HFF-Myc (cell line): ENCODE measurements at regions not wholly inside any gene's neighbourhood (a gene's known extent, or its start where the extent isn't known, plus 50 kb on each side); places are given as distances from the start of the nearest gene placed in this dataset.

Experiments used
- DNase-seq: peaks from one replicate; pipeline ENCODE4 v3.0.0-alpha.2; 2011; ENCODE audit warnings: low read depth; ENCODE audit errors: extremely low read depth
- H3K4me3 ChIP-seq: replicated peaks from 2 replicates; pipeline ENCODE4 v1.5.1; 2011; ENCODE audit warnings: low read depth, mild to moderate bottlenecking, control low read depth, low read length
- TF ChIP-seq, protein P1 (sequence below): IDR thresholded peaks from 2 replicates; pipeline ENCODE4 v1.5.1; 2012; ENCODE audit warnings: mild to moderate bottlenecking, low read depth, low read length, control low read depth; ENCODE audit errors: missing control alignments

DNA sequence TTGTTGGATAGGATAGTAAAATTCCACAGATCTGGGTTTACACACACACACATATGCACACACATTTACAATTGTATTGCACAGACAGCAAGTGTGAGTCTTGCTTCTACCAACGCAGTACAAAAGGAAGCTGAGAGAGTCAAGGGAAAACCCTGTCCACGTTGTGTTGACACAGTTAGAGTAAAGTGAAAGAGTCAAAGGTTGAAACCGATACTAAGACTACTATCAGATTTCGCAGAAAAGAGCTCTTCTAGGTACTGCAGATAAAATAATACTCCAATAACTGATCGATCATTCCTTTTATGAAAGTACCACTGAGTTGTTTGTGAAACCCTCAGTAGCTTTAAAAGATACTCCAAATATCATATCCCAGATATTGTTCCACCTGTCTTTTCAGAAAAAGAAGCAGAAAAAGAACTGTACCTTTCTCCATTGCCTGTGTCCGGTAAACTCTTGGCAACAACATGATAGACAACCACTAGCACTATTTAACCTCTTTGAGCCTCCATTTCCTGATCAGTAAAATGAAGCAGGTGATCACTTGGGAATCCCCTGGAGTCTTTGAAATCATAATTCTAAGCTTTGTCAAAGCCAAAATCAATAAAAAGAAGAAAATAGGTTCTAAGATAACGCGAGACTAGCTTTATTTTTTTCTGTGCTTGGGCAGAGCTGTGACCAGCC, 224.6 kb upstream of the FOXN3 start:
- H3K4me3 ChIP-seq: no peak overlapping the region
- no peak for DNase-seq
- TF ChIP-seq, protein P1, sequence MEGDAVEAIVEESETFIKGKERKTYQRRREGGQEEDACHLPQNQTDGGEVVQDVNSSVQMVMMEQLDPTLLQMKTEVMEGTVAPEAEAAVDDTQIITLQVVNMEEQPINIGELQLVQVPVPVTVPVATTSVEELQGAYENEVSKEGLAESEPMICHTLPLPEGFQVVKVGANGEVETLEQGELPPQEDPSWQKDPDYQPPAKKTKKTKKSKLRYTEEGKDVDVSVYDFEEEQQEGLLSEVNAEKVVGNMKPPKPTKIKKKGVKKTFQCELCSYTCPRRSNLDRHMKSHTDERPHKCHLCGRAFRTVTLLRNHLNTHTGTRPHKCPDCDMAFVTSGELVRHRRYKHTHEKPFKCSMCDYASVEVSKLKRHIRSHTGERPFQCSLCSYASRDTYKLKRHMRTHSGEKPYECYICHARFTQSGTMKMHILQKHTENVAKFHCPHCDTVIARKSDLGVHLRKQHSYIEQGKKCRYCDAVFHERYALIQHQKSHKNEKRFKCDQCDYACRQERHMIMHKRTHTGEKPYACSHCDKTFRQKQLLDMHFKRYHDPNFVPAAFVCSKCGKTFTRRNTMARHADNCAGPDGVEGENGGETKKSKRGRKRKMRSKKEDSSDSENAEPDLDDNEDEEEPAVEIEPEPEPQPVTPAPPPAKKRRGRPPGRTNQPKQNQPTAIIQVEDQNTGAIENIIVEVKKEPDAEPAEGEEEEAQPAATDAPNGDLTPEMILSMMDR: no peak

DNA sequence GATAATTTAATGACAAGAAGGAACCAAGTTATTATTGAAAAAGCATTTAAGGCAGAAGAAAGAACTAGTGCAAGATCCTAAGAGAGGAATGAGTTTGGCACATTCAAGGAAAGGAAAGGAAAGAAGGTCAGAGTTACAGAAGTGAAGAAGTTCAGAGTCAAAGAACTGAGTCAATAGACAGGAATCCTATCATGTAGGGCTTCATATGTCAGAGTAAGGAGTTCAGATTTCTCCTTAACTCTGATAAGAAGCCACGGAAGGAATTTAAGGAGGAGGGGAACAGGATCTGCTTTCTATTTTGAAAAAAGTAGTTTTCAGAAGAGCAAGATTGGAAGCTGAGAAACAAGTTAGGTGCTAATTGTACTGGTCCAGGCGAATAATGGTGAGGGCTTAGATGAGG, 223.1 kb upstream of the FOXN3 start:
- H3K4me3 ChIP-seq: no peak overlapping the region
- no peak for DNase-seq
- TF ChIP-seq, protein P1: no peak

DNA sequence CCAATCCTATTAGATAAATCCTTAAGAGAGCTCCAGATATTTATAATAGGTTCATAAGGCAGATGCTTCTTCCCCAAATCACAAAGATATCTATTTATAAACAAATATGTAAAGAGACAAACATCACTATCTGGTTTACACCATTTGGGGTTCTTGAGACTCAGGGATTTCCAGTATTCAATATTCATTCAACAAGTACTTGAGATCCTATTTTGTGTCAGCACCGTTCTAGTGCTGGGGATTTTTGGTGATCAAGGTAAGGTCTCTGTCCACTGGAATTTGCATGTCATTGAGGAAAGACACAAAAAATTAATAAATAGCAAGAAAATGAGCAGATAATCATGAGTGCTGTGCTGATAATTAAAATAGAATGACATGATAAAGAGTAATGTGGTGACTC, 222.7 kb upstream of the FOXN3 start:
- TF ChIP-seq, protein P1: no peak
- DNase-seq: no peak

DNA sequence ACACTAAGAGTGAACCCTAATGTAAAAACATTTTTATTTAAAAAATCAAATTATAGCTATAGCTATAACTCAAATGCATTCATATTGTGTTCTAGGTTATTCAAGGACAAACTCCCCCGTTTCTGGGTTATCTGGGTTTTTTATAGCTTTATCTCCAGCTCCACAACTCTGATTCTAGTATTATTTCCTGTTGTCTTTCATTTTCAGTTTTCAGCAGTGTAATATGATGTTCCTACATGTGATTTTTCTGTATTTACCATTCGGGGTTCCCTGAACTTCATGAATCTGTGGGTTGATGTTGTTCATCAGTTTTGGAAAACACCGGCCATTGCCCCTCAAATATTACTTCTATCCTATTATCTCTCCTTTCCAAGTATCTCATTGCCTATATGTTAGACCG, 221.9 kb upstream of the FOXN3 start:
- no peak for DNase-seq
- H3K4me3 ChIP-seq: no peak overlapping the region
- TF ChIP-seq, protein P1: no peak

More for the DNA sequence above, 222.7 kb upstream of the FOXN3 start:
- H3K4me3 ChIP-seq: no peak overlapping the region

DNA sequence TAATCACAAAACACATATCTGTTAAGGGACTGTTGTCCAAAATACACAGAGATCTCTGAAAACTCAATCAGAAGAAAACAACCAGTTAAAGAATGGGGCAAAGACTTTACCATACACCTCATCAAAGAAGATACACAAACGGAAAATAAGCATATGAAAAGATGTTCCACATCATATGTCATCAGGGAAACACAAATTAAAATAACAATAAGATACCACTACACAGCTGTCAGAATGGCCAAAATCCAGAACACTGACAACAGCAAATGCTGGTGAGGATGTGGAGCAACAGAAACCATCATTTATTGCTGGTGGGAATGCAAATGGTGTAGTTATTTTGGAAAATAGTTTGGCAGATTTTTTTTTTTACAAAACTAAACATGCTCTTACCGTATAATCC, 220.5 kb upstream of the FOXN3 start:
- DNase-seq: no peak
- TF ChIP-seq, protein P1: no peak
- H3K4me3 ChIP-seq: no peak overlapping the region

DNA sequence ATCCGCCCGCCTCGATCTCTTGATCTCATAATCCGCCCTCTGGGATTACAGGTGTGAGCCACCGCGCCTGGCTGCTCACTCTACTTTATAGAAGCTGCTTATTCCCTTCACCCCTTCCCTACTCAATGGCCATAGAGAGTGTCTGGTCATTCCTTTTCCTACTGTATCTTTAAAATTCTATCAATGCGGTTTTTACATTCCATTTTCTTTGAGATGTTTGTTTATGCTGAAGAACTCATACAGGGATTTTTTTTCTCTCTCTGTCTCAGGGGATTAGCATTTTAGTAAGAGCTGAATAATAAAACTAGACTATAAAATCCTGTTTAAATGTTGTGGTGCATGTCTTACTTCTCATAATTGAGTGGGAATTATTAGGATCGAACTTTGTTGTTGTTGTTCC, 218.6 kb upstream of the FOXN3 start:
- TF ChIP-seq, protein P1: no peak
- no peak for DNase-seq
- H3K4me3 ChIP-seq: no peak overlapping the region

DNA sequence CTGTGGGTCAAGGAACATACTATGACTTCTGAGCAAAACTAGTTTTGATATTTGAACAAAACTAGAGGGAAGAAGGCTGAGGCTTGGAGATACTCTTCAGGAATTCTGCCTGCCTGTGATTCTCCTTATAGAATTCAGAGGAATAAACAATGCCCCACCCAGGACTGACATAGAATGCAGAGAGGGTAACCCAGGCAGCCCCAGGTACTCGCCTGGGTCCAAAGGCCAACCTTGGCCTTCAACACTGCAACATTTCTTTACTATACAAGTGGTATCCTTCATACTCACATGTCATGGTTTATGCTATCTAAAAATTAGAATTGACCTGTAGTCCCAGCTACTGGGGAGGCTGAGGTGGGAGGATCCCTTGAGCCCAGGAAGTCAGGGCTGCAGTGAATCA, 217.0 kb upstream of the FOXN3 start:
- DNase-seq: no peak
- H3K4me3 ChIP-seq: no peak overlapping the region
- TF ChIP-seq, protein P1: no peak
